ENCODE measurements at regions not wholly inside any gene's neighbourhood (a gene's known extent, or its start where the extent isn't known, plus 50 kb on each side); places are given as distances from the start of the nearest gene placed in this dataset.

- no peak for TF ChIP-seq CTCF (IDR thresholded peaks at IDR 0.05; ENCODE audit: insufficient read depth, low read length, poor library complexity, severe bottlenecking)
- TF ChIP-seq EZH2phosphoT487 (conservative IDR thresholded peaks at IDR 0.05; ENCODE audit: low read length): no peak
These were observed 205.2 kb upstream of the SHH start for GRCh38 chr7:156017431-156017830.
